Hepatocyte (in vitro differentiated cells): ENCODE measurements at regions not wholly inside any gene's neighbourhood (a gene's known extent, or its start where the extent isn't known, plus 50 kb on each side); places are given as distances from the start of the nearest gene placed in this dataset.
"Not testable (repeated sequence)": the region's sequence is repeated elsewhere in the genome, so short reads cannot be mapped to it uniquely, and the experiment has no call there.

ENCODE experiments used
- DNase-seq: peaks from one replicate; pipeline ENCODE4 v3.0.0-alpha.2; 2016; ENCODE audit warnings: low spot score
- H2AFZ ChIP-seq: fragments of 200-600 bp; sonication (generic); 2 replicates; pipeline ENCODE4 v1.6.0; 2016; ENCODE audit warnings: antibody characterized with exemption, mild to moderate bottlenecking
- H3K27ac ChIP-seq: fragments of 200-600 bp; sonication (generic); 2 replicates; pipeline ENCODE4 v1.5.1; 2016; ENCODE audit warnings: mild to moderate bottlenecking
- H3K27me3 ChIP-seq: fragments of 200-600 bp; sonication (generic); 2 replicates; pipeline ENCODE4 v1.6.1; 2016
- H3K36me3 ChIP-seq: fragments of 200-600 bp; sonication (generic); replicated peaks from 2 replicates; pipeline ENCODE4 v1.5.1; 2016; ENCODE audit warnings: low read depth; ENCODE audit not compliant: insufficient read depth
- H3K4me1 ChIP-seq: fragments of 200-600 bp; sonication (generic); 2 replicates; pipeline ENCODE4 v1.5.1; 2016; ENCODE audit warnings: mild to moderate bottlenecking, moderate library complexity; ENCODE audit not compliant: insufficient read depth
- H3K4me2 ChIP-seq: fragments of 200-600 bp; sonication (generic); 2 replicates; pipeline ENCODE4 v1.6.0; 2016
- H3K4me3 ChIP-seq: fragments of 200-600 bp; sonication (generic); 2 replicates; pipeline ENCODE4 v1.5.1; 2016; ENCODE audit warnings: mild to moderate bottlenecking
- H3K79me2 ChIP-seq: fragments of 200-600 bp; sonication (generic); 2 replicates; pipeline ENCODE4 v1.6.0; 2017; ENCODE audit warnings: mild to moderate bottlenecking
- H3K9me2 ChIP-seq: fragments of 200-600 bp; sonication (generic); replicated peaks from 2 replicates; pipeline ENCODE4 v1.6.0; 2017; ENCODE audit warnings: mild to moderate bottlenecking; ENCODE audit not compliant: insufficient read depth
- H3K9me3 ChIP-seq: fragments of 200-600 bp; sonication (generic); 2 replicates; pipeline ENCODE4 v1.5.1; 2016; ENCODE audit warnings: low read depth, mild to moderate bottlenecking
- H4K20me1 ChIP-seq: fragments of 200-600 bp; sonication (generic); 2 replicates; pipeline ENCODE4 v1.6.0; 2016; ENCODE audit warnings: mild to moderate bottlenecking; ENCODE audit not compliant: insufficient read depth, poor library complexity, severe bottlenecking
- CTCF ChIP-seq: fragments of 200-600 bp; sonication (generic); IDR thresholded peaks from 2 replicates; pipeline ENCODE4 v1.5.1; 2016; ENCODE audit warnings: antibody characterized with exemption, mild to moderate bottlenecking; ENCODE audit not compliant: poor library complexity
- EZH2 ChIP-seq: fragments of 200-600 bp; sonication (generic); IDR thresholded peaks from 2 replicates; pipeline ENCODE4 v1.6.1; 2016; ENCODE audit warnings: antibody characterized with exemption, mild to moderate bottlenecking, borderline replicate concordance
- EZH2phosphoT487 ChIP-seq: fragments of 200-600 bp; sonication (generic); IDR thresholded peaks from one replicate; pipeline ENCODE4 v1.6.1; 2018; ENCODE audit warnings: antibody characterized with exemption, mild to moderate bottlenecking, low read depth, moderate library complexity; ENCODE audit not compliant: unreplicated experiment, severe bottlenecking
- WGBS: methylation state at CpG from one replicate; pipeline ENCODE4 v1.1.6; 2016; ENCODE audit warnings: low lambda C conversion rate; ENCODE audit errors: missing lambda C conversion rate; 5-methylcytosine and 5-hydroxymethylcytosine counted together

- no peak for DNase-seq
- Histone ChIP-seq H2AFZ (no peak overlapping the region), H3K4me3 (no peak overlapping the region), H3K36me3 (no peaks in the 10 kb centered on the region), H3K4me1 (no peaks in the 10 kb centered on the region), H3K4me2 (no peak overlapping the region), H3K9me3 (no peaks in the 10 kb centered on the region), H4K20me1 (no peaks in the 10 kb centered on the region), H3K27ac (no peak overlapping the region), H3K9me2 (no peaks in the 10 kb centered on the region), H3K27me3 (no peaks in the 10 kb centered on the region), H3K79me2 (no peaks in the 10 kb centered on the region)
- WGBS = 84% methylated on average over 2 of the region's 2 CpGs
- TF ChIP-seq CTCF (no peak), EZH2phosphoT487 (no peak), EZH2 (no peak)
Measured at GRCh38 chr6:11459079-11459610, 78.4 kb upstream of the TMEM170B start.

GRCh38 chr6:11458509-11458908 is 79.0 kb upstream of the TMEM170B start:
- 93% methylated on average over 2 of the region's 2 CpGs for WGBS
- H2AFZ ChIP-seq = no peak overlapping the region
- no peaks in the 10 kb centered on the region for H3K9me3 ChIP-seq
- H3K36me3 ChIP-seq = no peaks in the 10 kb centered on the region
- H3K27ac ChIP-seq = no peak overlapping the region
- no peak for DNase-seq
- TF ChIP-seq CTCF = no peak
- TF ChIP-seq EZH2 = no peak
- no peak for TF ChIP-seq EZH2phosphoT487
- no peak overlapping the region for H3K4me3 ChIP-seq
- H3K4me2 ChIP-seq = no peak overlapping the region
- no peaks in the 10 kb centered on the region for H4K20me1 ChIP-seq
- no peaks in the 10 kb centered on the region for H3K4me1 ChIP-seq
- no peaks in the 10 kb centered on the region for H3K79me2 ChIP-seq
- H3K9me2 ChIP-seq = no peaks in the 10 kb centered on the region
- H3K27me3 ChIP-seq = no peaks in the 10 kb centered on the region

- not testable (repeated sequence) for H3K36me3 ChIP-seq, H3K79me2 ChIP-seq, H2AFZ ChIP-seq, H3K4me1 ChIP-seq, H3K27ac ChIP-seq, H3K27me3 ChIP-seq, H3K4me3 ChIP-seq, H4K20me1 ChIP-seq, H3K9me2 ChIP-seq, DNase-seq, H3K9me3 ChIP-seq, H3K4me2 ChIP-seq
- WGBS = 85% methylated on average over 6 of the region's 6 CpGs
Measured at GRCh38 chr6:11457422-11457821, 80.1 kb upstream of the TMEM170B start.

- not testable (repeated sequence) for H3K27ac ChIP-seq, H2AFZ ChIP-seq, H3K9me2 ChIP-seq, H3K4me3 ChIP-seq, H3K4me1 ChIP-seq, H3K4me2 ChIP-seq, H3K9me3 ChIP-seq, H3K79me2 ChIP-seq, H3K36me3 ChIP-seq, DNase-seq, H4K20me1 ChIP-seq, H3K27me3 ChIP-seq
- 92% methylated on average over 8 of the region's 8 CpGs for WGBS
Measured at GRCh38 chr6:11452106-11452505, 85.4 kb upstream of the TMEM170B start.
